Adrenal gland (tissue), 9 donors: ENCODE measurements at regions not wholly inside any gene's neighbourhood (a gene's known extent, or its start where the extent isn't known, plus 50 kb on each side); places are given as distances from the start of the nearest gene placed in this dataset.

ENCODE experiments used
- DNase-seq, 7 donors: peaks; one replicate each; pipeline ENCODE4 v3.0.0-alpha.2; 2019 to 2020
- H3K27ac ChIP-seq, 5 donors: fragments of 200-600 bp; sonication (generic) in 4 of 5; 1 replicate in 3 of 5; 2 replicates in 2 of 5; pipeline versions ENCODE4 v1.5.1 to v1.8.0; 2016 to 2020; ENCODE audit warnings: mild to moderate bottlenecking in 1 of 5
- H3K27me3 ChIP-seq: fragments of 200-600 bp; 2 replicates; pipeline ENCODE4 v1.8.0; 2021
- H3K36me3 ChIP-seq, 2 donors: fragments of 200-600 bp; replicated peaks in 1 of 2; 1 replicate in 1 of 2; 2 replicates in 1 of 2; pipeline versions ENCODE4 v1.5.1 to v1.8.0; 2018 to 2022
- H3K4me1 ChIP-seq, 2 donors: fragments of 200-600 bp; replicated peaks in 1 of 2; 1 replicate in 1 of 2; 2 replicates in 1 of 2; pipeline versions ENCODE4 v1.5.1 to v1.8.0; 2018 to 2021
- H3K4me3 ChIP-seq, 4 donors: fragments of 200-600 bp; sonication (generic) in 3 of 4; one replicate each; pipeline ENCODE4 v1.5.1; 2016 to 2018
- H3K9me3 ChIP-seq, 3 donors: fragments of 200-600 bp; sonication (generic) in 1 of 3; replicated peaks in 1 of 3; 1 replicate in 2 of 3; 2 replicates in 1 of 3; pipeline versions ENCODE4 v1.5.1 to v1.8.0; 2016 to 2021
- CTCF ChIP-seq, 6 experiments: fragments of 450-650 bp in 4 of 6; fragments of 200-600 bp in 2 of 6; sonication (generic) in 1 of 6; IDR thresholded peaks; 1 replicate in 5 of 6; 2 replicates in 1 of 6; pipeline versions ENCODE4 v1.5.1 to v1.8.0; 2016 to 2021; ENCODE audit warnings: antibody characterized with exemption in 6 of 6, mild to moderate bottlenecking in 2 of 6, moderate library complexity in 1 of 6
- POLR2A ChIP-seq, 2 donors: fragments of 450-650 bp; IDR thresholded peaks; one replicate each; pipeline ENCODE4 v1.6.1; 2017; ENCODE audit warnings: antibody characterized with exemption in 2 of 2, mild to moderate bottlenecking in 2 of 2, moderate library complexity in 1 of 2
- WGBS, 4 donors: extraction: QIAGEN DNeasy Blood & Tissue Kit in 2 of 4; methylation state at CpG; one replicate each; pipeline versions ENCODE4 v1.1.5 to v1.1.7; 2013 to 2017; 5-methylcytosine and 5-hydroxymethylcytosine counted together
- intact Hi-C, 2 donors: fragments of 100-400 bp; cut with DNase I; formaldehyde crosslinking; loops; one replicate each; pipeline versions ENCODE4 v1.14.1 to v1.15.0; 2022 to 2023
- donor health status: healthy with polysubstance abuse.
- donor health status: Bipolar disorder and iron deficiency.
- donor health status: DM: yes; HTN: yes; CAD: no.
- donor health status: DM: no; HTN: no; CAD: no.
- donor health status: DM: no; HTN: no; CAD: no.

GRCh38 chr1:29549001-29549400 lies 312.7 kb downstream of the PTPRU start:
- DNase-seq = no peak
- intact Hi-C loops = no loop called here
- Histone ChIP-seq H3K9me3 (no peaks in the 10 kb centered on the region), H3K27me3 (no peaks in the 10 kb centered on the region), H3K27ac (no peak overlapping the region), H3K36me3 (no peaks in the 10 kb centered on the region), H3K4me1 (no peaks in the 10 kb centered on the region), H3K4me3 (no peak overlapping the region)
- TF ChIP-seq POLR2A (IDR thresholded peaks at IDR 0.05) (no peak), CTCF (IDR thresholded peaks at IDR 0.05) (no peak)
- 67 to 79% (median 67%) methylated on average over 2 to 6 of the region's 6 CpGs for WGBS, 4 donors

GRCh38 chr1:29548091-29548490 lies 311.8 kb downstream of the PTPRU start:
- no peaks in the 10 kb centered on the region for H3K27me3 ChIP-seq
- no peak for DNase-seq
- H3K4me1 ChIP-seq = no peaks in the 10 kb centered on the region
- TF ChIP-seq POLR2A (IDR thresholded peaks at IDR 0.05) (no peak), CTCF (IDR thresholded peaks at IDR 0.05) (no peak)
- WGBS, 4 donors = 38 to 46% (median 42%) methylated on average over 5 of the region's 5 CpGs
- H3K27ac ChIP-seq = no peak overlapping the region
- H3K36me3 ChIP-seq = no peaks in the 10 kb centered on the region
- H3K9me3 ChIP-seq = no peaks in the 10 kb centered on the region
- no peak overlapping the region for H3K4me3 ChIP-seq
- intact Hi-C loops = no loop called here

- Histone ChIP-seq H3K9me3 (no peaks in the 10 kb centered on the region), H3K36me3 (no peaks in the 10 kb centered on the region), H3K27ac (no peak overlapping the region), H3K4me3 (no peak overlapping the region), H3K4me1 (no peaks in the 10 kb centered on the region), H3K27me3 (no peaks in the 10 kb centered on the region)
- intact Hi-C loops = no loop called here
- 83 to 90% (median 87%) methylated on average over 4 to 5 of the region's 5 CpGs for WGBS, 4 donors
- TF ChIP-seq POLR2A (IDR thresholded peaks at IDR 0.05) = no peak
- TF ChIP-seq CTCF (IDR thresholded peaks at IDR 0.05) = no peak
- no peak for DNase-seq
Measured at GRCh38 chr1:29547300-29547699, 311.0 kb downstream of the PTPRU start.

- no peaks in the 10 kb centered on the region for H3K27me3 ChIP-seq
- no peak overlapping the region for H3K27ac ChIP-seq
- no peak overlapping the region for H3K4me3 ChIP-seq
- intact Hi-C loops = no loop called here
- DNase-seq = peak in 1 of 7 donors; percentile 13
- H3K36me3 ChIP-seq = no peaks in the 10 kb centered on the region
- no peaks in the 10 kb centered on the region for H3K4me1 ChIP-seq
- no peak for TF ChIP-seq POLR2A (IDR thresholded peaks at IDR 0.05)
- TF ChIP-seq CTCF (IDR thresholded peaks at IDR 0.05) = no peak
- 71 to 96% (median 80%) methylated on average over 1 to 3 of the region's 3 CpGs for WGBS, 4 donors
- no peaks in the 10 kb centered on the region for H3K9me3 ChIP-seq
Measured at GRCh38 chr1:29546496-29546895, 310.2 kb downstream of the PTPRU start.
